Pons (tissue), 1 donor: ENCODE measurements at regions not wholly inside any gene's neighbourhood (a gene's known extent, or its start where the extent isn't known, plus 50 kb on each side); places are given as distances from the start of the nearest gene placed in this dataset.
"Not testable (repeated sequence)": the region's sequence is repeated elsewhere in the genome, so short reads cannot be mapped to it uniquely, and the experiment has no call there.

Experiments
- DNase-seq: peaks from one replicate; pipeline ENCODE4 v3.0.0-alpha.2; 2016; ENCODE audit warnings: low spot score

DNA sequence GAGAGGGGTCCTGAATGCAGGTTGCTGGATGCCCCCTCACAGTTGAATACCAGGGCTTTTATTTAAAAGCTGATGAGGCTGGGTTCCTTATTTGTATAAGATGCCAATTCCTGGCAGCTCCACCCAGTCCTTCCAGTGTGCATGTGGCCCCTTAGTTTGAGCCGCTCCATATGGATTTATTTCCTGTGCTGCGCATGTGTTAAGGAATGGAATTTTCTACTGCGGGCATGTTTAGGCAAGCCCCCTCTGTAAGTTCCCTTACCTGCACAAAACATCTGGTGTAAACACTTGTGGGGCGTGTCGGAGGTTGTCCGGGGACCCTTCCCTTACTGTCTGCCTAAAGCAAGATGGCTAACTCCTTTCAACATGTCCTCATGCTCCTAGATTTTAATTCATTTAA lies 1901.4 kb downstream of the KHDRBS2 start:
- DNase-seq, result not testable (repeated sequence)

DNA sequence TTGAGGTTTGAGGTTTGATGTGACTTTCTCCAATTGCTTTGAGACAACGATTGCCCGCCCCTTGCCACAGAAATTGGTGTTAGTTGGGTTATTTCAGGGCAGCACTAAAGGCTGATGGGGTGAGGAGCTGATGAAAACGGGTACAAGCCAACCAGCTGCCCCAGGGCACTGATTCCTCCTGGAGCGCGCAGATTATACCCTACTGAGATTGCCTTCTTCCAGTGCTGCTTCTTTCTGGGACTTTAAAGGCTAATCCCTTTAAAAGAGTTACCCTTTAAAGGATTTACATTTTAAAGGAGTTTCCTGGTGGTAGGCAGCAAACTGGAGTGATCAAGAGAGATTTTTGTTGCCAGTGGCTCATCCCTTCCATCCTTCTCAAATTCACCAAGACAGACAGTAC lies 1903.3 kb downstream of the KHDRBS2 start:
- DNase-seq, result not testable (repeated sequence)

DNA sequence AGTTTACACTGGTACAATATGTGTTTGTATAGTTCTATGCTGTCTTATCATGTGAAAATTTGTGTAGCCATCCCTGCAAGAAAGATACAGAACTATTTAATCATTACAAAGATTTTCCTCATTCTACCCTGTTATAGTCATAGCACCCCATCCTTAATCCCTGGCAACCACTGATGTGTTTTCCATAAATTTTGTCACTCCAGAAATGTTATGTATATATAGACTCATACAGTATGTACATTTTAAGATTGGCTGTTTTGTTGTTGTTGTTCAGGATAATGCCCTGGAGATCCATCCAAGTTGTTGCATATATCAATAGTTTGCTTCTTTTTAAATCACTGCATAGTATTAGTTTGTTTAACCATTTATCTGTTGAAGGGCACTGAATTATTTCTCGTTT lies 1911.9 kb downstream of the KHDRBS2 start:
- not testable (repeated sequence) for DNase-seq

DNA sequence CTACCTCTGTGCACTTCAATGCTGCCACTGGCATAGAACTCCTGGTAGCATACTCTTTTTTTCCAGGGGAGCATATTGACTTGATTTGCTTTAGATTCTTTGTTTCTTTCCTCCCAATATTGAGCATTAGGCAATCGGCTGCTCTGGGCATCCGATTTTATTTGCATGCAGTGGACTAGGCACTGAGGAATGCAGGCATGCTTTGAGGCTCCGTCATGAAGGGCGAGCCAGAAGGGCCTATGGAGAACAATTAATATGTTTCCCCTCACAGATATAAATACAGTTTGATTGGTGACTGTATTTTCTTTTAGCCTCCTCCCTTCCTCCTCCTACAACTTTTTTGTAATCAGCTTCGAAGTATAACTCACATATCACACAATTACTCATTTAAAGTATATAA lies 1918.2 kb downstream of the KHDRBS2 start:
- DNase-seq, result not testable (repeated sequence)

DNA sequence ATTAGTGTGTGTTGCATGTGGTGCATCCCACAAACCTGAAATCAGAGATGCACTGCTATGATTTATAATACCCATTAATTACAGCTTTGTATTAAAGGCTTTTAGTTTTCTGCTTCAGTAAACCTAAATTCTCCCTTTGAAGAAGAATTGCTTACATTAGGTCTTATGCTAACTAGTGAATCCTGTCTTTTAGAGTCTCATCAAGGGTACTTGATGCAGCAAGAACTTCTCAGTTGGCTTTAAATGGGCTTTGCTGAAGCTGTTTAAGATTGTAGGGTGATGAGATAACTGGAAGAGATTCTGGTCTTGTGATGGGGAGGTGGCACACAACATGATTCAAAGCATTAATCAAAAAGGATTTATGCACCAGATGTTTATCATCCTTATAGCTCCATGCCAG lies 1920.1 kb downstream of the KHDRBS2 start:
- DNase-seq, result not testable (repeated sequence)

DNA sequence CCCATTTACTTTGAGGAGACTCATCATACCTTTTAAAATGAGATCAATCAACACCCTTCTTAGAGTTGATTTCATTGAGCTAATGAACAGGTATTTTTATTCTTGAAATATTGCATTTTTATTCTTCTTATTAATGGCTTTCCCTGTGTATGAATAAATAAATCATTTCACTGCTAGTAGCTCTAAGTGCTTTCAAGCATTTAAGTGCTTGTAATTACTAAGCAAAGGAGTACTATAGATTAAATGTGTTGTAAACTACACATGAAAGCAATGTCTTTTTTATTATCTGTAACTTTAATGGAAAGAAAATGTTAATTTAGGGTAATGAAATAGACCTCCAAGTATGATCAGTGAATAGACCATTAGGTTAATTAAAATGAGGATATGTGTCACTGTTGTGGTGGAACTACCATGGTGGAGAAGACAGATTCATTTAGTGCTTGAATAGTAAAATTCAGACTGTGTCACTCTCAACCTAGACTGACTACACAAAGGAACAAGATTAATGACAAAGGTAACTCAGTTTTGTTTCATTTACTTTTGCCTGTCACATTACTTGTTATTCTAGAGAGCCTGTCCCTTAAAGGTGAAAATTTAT lies 1943.5 kb downstream of the KHDRBS2 start:
- DNase-seq, result not testable (repeated sequence)

DNA sequence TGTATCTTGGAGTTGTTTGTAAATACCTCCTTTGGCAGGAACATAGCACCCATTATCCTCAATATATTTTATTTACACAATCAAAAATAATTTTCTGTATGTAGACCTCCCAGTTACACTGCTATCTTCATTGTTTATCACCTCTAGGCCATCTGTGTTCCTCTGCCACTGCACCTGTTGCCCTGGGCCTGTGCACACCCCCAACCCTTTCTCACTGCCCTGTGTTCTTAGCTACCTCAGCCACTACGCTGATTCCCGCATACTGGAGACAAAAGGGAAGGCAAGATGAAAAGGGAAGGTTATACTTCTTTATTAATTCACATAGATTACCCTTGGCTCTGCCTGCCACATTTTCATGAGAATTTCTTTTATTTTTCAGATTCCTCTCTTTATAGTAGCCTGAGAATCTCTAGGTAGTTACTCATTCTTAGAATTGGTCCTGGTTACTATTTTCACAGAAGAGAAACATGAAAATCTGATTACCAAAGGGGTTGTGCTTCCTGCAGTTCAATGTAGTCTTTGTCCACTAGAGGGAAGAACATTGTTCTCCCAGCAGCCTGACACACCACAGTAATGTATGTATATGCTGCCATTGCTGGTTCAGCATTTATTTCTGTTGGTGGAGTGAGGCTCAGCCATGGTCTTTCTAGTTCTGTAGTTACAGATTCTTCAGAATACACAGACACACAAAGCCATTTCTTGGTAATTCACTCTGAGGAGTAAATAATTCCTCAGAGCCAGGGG lies 1947.5 kb downstream of the KHDRBS2 start:
- peak; percentile 4 for DNase-seq

DNA sequence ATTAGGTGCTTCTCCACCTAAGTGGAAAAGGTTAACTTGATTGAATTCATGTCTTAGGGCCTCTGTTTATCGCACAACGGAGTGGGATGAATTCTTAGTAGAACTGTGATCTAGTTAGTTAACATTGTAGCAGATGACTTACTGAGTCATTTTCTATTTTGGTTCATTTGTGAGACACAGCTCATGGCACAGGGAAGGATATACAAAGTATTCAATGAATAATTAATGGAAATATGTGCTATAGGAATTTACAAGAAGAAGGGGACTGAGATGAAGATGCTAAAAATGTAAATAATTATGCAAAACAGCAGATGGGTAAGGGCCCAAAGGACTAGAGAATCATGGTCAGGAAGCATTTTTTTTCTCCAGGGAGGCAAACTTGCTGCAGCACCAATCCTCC lies 1950.9 kb downstream of the KHDRBS2 start:
- not testable (repeated sequence) for DNase-seq

DNA sequence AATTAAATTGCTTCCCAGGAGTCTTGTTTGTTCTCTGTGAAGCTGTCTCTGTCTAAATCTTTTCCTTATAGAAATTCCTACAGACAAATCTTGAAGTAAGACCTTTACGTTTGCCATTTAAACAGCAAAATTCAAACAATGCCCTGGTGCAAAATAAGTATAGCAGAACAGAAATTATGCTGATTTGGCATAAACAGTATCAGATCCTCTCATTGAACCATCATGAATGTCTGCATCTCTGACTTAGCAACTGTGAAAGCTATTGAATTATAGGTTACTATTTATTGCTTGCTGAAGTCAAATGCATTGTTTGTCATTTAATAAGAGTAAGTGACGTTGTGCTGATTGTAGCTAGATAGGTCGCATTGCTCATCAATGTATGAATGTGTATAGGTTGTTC lies 1952.3 kb downstream of the KHDRBS2 start:
- DNase-seq, result not testable (repeated sequence)

DNA sequence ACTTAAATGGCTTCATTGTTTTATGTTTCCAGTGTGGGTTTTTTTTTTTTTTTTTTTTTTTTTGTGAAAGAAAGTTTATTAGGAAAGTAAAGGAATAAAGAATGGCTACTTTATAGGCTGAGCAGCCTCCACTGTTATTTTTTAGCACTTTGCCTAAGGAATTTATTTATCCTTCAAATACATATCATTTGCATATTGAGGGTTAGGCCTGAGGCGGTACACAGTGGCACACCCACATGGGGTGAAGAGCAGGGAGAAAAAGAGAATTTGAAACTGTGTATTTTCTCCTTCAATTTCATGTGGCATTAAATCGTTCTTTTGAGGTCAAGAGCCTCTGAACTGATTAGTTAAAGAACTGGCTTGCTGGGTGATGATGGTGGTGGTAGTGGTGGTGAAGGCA lies 1977.1 kb downstream of the KHDRBS2 start:
- DNase-seq, result not testable (repeated sequence)
